HG03159 (cell line): ENCODE measurements at regions not wholly inside any gene's neighbourhood (a gene's known extent, or its start where the extent isn't known, plus 50 kb on each side); places are given as distances from the start of the nearest gene placed in this dataset.

ENCODE experiments used
- ATAC-seq: cut with Tn5 transposase; IDR thresholded peaks from one replicate; pipeline ENCODE4 v1.9.1; 2021; ENCODE audit warnings: mild to moderate bottlenecking, moderate library complexity; ENCODE audit not compliant: unreplicated experiment

DNA sequence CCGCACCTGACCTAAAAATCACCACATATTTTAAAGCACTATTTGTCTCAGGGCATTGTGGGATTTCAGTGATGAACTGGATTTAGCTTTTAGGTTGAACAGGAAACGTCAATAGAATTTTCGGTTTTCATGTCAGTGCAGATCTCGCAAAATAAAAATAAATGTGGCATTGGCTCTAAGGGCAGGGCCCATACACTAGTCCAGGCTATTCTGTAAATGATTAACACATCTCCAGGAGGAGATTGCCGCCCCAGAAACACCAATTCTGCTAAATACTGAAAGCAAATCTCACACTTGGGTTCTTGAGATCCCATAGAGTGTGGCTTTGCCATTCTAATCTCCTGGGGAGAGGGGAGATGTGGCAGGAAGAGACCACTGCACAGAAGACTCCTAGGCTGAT, 1494.0 kb upstream of the TMEM132C start:
- ATAC-seq: no peak

DNA sequence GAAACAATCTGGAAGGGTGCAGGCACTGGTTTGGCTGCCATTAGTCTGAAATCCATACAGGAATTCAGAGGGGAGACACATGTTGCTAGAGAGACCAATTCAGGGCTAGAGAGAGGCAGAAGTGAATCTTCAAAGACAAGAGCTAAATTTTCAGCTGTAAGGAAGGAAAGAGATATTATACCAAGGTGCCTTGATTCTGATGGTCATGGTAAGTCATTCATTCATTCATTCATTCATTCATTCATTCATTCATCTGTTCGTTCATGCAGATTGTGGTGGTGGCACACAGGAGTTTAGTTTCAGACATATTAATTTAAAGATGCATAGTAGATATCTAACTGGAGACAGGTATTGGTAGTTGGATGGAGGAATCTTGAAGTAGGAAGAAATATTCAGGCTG, 1493.5 kb upstream of the TMEM132C start:
- no peak for ATAC-seq

GRCh38 chr12:126776026-126776655, 1490.8 kb upstream of the TMEM132C start:
- ATAC-seq: no peak

GRCh38 chr12:126780343-126780742, 1486.6 kb upstream of the TMEM132C start:
- no peak for ATAC-seq

- no peak for ATAC-seq
Measured at GRCh38 chr12:126781593-126781992, 1485.4 kb upstream of the TMEM132C start.

DNA sequence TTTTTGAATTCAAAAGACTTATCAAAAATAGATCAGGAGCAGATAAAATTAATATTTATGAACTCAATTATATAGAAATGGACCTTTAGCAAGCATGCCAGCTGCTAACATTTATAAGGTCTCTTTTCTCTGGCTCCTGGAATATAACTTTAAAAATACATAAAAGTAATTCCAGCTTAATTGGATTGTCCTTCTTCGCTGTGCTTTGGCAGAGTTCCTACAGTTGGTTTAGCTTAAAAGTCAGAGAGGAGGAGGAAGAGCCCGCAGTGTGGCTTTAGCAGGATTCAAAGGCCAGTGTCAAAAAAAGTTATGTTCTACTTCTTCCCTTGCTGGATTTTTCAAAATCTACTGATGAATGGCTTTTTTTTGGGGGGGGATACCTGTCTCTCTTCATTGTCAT, 1484.9 kb upstream of the TMEM132C start:
- no peak for ATAC-seq

- ATAC-seq: no peak
Measured at GRCh38 chr12:126784328-126784921, 1482.5 kb upstream of the TMEM132C start.

- no peak for ATAC-seq
Measured at GRCh38 chr12:126789963-126790362, 1477.0 kb upstream of the TMEM132C start.

DNA sequence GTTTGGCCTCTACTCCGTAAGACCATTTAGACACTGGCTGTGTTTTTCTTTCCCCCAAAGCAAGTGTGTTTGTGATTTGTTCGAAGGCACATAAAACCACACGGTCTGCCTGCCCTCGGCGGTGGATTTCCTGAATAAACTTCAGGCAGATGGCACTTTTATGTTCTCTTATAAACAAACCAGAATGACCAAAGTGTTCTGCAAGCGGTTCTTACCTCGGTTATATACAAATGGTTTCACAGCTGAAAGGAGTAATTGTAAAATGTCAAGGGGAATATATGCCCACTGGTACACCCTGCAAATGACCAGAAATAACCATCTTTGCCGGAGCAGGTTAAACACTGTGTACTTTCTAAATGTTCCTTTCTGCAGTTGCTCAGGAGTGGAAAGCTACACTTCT, 1475.8 kb upstream of the TMEM132C start:
- ATAC-seq: no peak

- no peak for ATAC-seq
Measured at GRCh38 chr12:126792411-126792810, 1474.6 kb upstream of the TMEM132C start.

DNA sequence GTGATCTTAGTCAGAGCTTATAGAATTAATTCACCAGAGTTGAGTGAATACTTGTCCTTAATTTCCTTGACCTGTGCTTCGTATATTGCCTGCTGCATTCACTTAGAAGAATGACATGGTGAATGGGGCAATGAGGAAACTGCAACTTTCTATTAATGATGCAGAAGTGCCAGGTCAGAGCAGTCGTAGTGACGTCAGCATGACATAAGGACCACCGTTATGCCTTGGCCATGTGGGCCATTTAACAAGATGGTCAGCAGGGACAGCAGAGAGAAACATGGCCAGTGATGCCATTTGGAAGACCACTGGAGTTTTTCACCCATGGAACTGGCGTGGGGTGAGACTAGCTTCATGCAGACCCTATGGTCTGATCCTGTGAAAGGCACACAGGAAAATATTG, 1469.4 kb upstream of the TMEM132C start:
- ATAC-seq: no peak

- ATAC-seq: no peak
Measured at GRCh38 chr12:126798449-126798848, 1468.5 kb upstream of the TMEM132C start.

- ATAC-seq: no peak
Measured at GRCh38 chr12:126807312-126807865, 1459.6 kb upstream of the TMEM132C start.

DNA sequence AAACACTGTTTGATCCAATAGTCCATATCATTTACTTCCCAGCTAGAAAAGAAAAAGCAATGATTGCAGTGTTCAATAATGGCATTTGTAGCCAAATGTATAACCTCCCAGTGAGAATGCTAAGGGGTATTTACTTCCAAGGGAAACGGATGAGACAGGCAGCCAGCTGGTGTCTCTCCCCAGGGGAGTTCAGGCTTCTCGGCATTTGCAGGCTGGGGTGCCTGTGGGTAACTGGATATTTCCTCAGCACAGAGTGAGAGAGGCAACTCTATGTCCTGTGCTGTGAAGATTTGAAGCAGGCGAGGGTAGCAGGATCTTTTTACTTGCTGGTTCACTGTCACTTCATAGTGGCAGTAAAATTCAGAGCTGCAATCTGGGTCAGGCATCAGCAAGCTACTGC, 1455.6 kb upstream of the TMEM132C start:
- no peak for ATAC-seq

DNA sequence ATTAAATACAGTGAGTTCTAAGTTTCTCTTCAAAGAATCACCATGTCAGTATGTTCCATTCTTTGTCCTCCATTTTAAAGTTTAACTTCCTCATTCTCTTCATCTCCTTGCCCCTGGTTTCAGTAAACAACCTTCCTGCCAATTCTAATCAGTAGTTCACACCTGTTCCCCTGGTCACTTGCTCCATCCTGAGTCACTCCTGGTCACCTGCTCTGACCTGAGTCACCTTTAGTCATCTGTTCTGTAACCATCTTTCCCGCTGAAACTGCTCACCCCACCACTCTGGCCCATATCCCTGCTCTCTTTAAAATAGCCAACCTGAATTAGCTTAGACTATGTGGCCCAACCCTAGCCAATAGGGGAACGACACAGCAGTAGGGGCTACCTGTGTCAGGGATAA, 1447.4 kb upstream of the TMEM132C start:
- no peak for ATAC-seq

- ATAC-seq: no peak
Measured at GRCh38 chr12:126830778-126831680, 1435.9 kb upstream of the TMEM132C start.

GRCh38 chr12:126837697-126838096, 1429.3 kb upstream of the TMEM132C start:
- ATAC-seq: no peak

- no peak for ATAC-seq
Measured at GRCh38 chr12:126843915-126844669, 1422.9 kb upstream of the TMEM132C start.

DNA sequence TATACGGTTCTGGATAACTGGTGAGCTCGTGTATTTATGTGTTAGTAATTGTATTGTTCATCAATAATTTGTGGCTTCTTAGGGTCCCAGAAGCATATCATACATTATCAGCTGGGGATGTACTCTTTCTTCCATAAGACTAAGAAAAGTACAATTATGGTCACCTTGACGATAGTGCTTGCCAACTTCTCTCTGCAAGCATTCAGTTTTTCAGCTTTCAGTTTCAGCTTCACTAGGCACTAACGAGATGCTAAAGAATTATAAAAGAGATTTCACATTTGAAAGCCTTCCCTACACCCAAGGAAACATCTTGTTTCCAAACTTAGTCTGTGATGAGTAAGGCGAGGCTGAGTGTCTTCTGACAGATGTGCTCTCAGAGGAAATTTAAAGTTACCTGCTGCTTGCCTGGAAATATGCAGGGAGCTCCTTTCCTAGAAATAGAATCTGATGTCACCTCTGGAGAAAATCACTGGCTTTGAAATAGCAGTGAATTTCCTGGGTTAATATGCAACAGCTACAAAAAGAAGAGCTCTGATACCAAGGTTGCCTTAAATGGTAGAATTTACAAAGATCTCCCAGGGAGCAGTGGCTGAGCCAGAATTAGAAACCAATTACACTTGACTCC, 1419.9 kb upstream of the TMEM132C start:
- no peak for ATAC-seq

GRCh38 chr12:126855768-126856167, 1411.2 kb upstream of the TMEM132C start:
- ATAC-seq: no peak
